Testis (tissue), 2 donors: ENCODE measurements at regions not wholly inside any gene's neighbourhood (a gene's known extent, or its start where the extent isn't known, plus 50 kb on each side); places are given as distances from the start of the nearest gene placed in this dataset.

Experiments
- DNase-seq: peaks from one replicate; pipeline ENCODE4 v3.0.0-alpha.2; 2019
- H3K27ac ChIP-seq, 2 donors: fragments of 200-600 bp; sonication (generic); one replicate each; pipeline ENCODE4 v1.5.1; 2019
- H3K27me3 ChIP-seq: fragments of 200-600 bp; sonication (generic); one replicate; pipeline ENCODE4 v1.5.1; 2019
- H3K36me3 ChIP-seq: fragments of 200-600 bp; sonication (generic); one replicate; pipeline ENCODE4 v1.5.1; 2017; ENCODE audit warnings: low read depth; ENCODE audit errors: missing control alignments
- H3K4me1 ChIP-seq: fragments of 200-600 bp; sonication (generic); one replicate; pipeline ENCODE4 v1.5.1; 2019
- H3K4me3 ChIP-seq, 2 donors: fragments of 200-600 bp; sonication (generic); one replicate each; pipeline ENCODE4 v1.5.1; 2017 to 2019
- H3K9me3 ChIP-seq: fragments of 200-600 bp; sonication (generic); one replicate; pipeline ENCODE4 v1.5.1; 2017
- POLR2A ChIP-seq: fragments of 450-650 bp; IDR thresholded peaks from one replicate; pipeline ENCODE4 v1.6.1; 2017; ENCODE audit warnings: antibody characterized with exemption, mild to moderate bottlenecking, moderate library complexity
- WGBS, 2 donors: methylation state at CpG; one replicate each; pipeline ENCODE4 v1.1.5; 2018; 5-methylcytosine and 5-hydroxymethylcytosine counted together
- intact Hi-C: fragments of 100-400 bp; cut with DNase I; formaldehyde crosslinking; loops from one replicate; pipeline ENCODE4 v1.15.1; 2023; ENCODE audit warnings: low total_unique reads
- TF ChIP-seq, protein P1 (sequence below), 3 experiments: fragments of 450-650 bp in 2 of 3; fragments of 200-600 bp in 1 of 3; sonication (generic) in 1 of 3; IDR thresholded peaks; one replicate each; pipeline ENCODE4 v1.5.1; 2016 to 2019; ENCODE audit warnings: antibody characterized with exemption in 3 of 3, mild to moderate bottlenecking in 2 of 3, moderate library complexity in 1 of 3

DNA sequence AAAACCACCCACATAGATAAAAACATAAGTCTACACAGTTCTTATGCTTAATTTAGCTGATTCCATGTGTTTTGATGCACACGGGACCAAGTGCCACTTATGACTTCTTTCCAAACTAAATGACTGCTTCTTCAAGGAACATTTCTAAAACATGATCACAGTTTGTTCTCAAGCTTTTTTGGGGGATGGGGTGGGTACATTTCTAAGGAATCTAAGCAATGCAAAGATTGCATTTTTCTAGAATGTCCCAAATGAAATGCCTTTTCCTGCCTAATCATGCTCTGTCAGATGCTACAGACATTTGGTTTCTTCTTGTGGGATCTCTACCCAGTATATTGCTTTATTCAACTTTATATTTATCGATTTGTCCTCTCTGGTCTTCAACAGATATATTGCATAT, 496.8 kb upstream of the JAG1 start:
- Histone ChIP-seq H3K4me1 (no peaks in the 10 kb centered on the region), H3K9me3 (no peaks in the 10 kb centered on the region), H3K27me3 (no peaks in the 10 kb centered on the region), H3K27ac (no peak overlapping the region), H3K4me3 (no peak overlapping the region), H3K36me3 (no peaks in the 10 kb centered on the region)
- TF ChIP-seq, protein P1, sequence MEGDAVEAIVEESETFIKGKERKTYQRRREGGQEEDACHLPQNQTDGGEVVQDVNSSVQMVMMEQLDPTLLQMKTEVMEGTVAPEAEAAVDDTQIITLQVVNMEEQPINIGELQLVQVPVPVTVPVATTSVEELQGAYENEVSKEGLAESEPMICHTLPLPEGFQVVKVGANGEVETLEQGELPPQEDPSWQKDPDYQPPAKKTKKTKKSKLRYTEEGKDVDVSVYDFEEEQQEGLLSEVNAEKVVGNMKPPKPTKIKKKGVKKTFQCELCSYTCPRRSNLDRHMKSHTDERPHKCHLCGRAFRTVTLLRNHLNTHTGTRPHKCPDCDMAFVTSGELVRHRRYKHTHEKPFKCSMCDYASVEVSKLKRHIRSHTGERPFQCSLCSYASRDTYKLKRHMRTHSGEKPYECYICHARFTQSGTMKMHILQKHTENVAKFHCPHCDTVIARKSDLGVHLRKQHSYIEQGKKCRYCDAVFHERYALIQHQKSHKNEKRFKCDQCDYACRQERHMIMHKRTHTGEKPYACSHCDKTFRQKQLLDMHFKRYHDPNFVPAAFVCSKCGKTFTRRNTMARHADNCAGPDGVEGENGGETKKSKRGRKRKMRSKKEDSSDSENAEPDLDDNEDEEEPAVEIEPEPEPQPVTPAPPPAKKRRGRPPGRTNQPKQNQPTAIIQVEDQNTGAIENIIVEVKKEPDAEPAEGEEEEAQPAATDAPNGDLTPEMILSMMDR (IDR thresholded peaks at IDR 0.05), result no peak
- no peak for TF ChIP-seq POLR2A
- WGBS, 2 donors, result 58 to 73% methylated on average over 2 of the region's 2 CpGs
- intact Hi-C loops, result no loop called here
- DNase-seq, result no peak

DNA sequence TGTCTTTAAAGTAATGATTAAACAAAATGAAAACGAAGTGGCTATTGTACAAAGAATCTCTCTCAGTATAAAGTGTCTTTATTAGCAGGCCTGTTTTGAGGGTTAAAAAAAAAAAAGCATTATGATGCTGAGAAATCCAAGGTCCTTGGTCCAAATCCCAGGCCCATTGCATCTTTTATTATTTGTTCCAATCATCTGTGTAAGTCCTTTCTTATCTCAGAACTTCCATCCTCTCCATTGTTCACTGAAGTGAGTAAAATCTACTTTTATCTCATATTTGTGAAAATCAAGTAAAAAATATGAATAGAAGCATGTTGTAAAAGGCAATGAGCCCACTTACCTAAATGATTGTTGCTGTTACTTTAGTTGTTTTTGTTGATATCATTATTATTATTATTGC, 499.1 kb upstream of the JAG1 start:
- 53 to 62% methylated on average over 1 of the region's 1 CpG for WGBS, 2 donors
- no peak overlapping the region for H3K27ac ChIP-seq

DNA sequence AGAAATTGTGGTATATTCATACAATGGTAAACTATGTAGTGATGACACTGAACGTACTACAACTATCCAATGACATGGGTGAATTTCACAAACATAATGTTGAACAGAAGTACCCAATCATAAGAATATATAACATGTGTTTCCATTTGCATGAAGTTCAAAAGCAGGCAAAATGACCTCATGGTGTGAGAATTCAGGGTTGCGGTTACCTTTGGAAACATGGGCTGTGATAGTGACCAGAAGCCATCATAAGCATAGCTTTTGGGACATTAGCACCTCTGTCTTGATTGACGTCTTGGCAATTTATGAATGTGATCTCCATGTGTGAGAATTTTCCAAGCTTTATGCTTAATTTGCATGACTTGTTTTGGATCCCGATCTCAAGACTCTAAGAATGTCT, 500.1 kb upstream of the JAG1 start:
- 94 to 95% methylated on average over 4 of the region's 4 CpGs for WGBS, 2 donors
- Histone ChIP-seq H3K27me3 (no peaks in the 10 kb centered on the region), H3K4me1 (no peaks in the 10 kb centered on the region), H3K9me3 (no peaks in the 10 kb centered on the region), H3K4me3 (no peak overlapping the region), H3K36me3 (no peaks in the 10 kb centered on the region), H3K27ac (no peak overlapping the region)
- intact Hi-C loops, result no loop called here
- TF ChIP-seq, protein P1 (IDR thresholded peaks at IDR 0.05), result no peak
- TF ChIP-seq POLR2A, result no peak
- DNase-seq, result no peak

More for the DNA sequence above, 499.1 kb upstream of the JAG1 start:
- no peak for TF ChIP-seq POLR2A
- TF ChIP-seq, protein P1 (IDR thresholded peaks at IDR 0.05), result no peak
- no peaks in the 10 kb centered on the region for H3K9me3 ChIP-seq
- DNase-seq, result no peak
- H3K36me3 ChIP-seq, result no peaks in the 10 kb centered on the region
- no peak overlapping the region for H3K4me3 ChIP-seq
- no peaks in the 10 kb centered on the region for H3K27me3 ChIP-seq
- H3K4me1 ChIP-seq, result no peaks in the 10 kb centered on the region
- intact Hi-C loops, result no loop called here

DNA sequence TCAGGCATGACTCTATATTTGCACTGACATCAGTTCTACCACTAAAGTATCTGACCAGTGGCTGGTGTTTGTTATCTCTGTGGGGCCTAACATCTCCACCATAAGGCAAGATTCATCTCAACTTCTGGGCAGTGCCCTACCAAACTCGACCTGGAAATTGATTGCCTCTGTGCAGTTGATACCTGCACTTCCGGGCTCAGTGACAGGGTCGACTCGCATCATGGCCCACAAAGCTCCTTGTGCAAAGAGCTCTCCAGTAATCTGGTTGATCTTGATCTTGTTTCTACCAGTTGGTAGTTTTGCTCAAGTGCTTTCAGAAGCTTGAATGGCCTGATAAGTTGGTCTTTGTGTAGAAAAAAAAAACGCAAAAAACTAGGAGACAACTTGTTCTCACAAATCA, 501.1 kb upstream of the JAG1 start:
- H3K4me1 ChIP-seq, result no peaks in the 10 kb centered on the region
- H3K27ac ChIP-seq, result no peak overlapping the region
- WGBS, 2 donors, result 73 to 90% methylated on average over 5 of the region's 5 CpGs
- DNase-seq, result no peak
- H3K4me3 ChIP-seq, result no peak overlapping the region
- no peaks in the 10 kb centered on the region for H3K27me3 ChIP-seq
- intact Hi-C loops, result no loop called here
- H3K9me3 ChIP-seq, result no peaks in the 10 kb centered on the region
- H3K36me3 ChIP-seq, result no peaks in the 10 kb centered on the region
- TF ChIP-seq, protein P1 (IDR thresholded peaks at IDR 0.05), result no peak
- TF ChIP-seq POLR2A, result no peak

DNA sequence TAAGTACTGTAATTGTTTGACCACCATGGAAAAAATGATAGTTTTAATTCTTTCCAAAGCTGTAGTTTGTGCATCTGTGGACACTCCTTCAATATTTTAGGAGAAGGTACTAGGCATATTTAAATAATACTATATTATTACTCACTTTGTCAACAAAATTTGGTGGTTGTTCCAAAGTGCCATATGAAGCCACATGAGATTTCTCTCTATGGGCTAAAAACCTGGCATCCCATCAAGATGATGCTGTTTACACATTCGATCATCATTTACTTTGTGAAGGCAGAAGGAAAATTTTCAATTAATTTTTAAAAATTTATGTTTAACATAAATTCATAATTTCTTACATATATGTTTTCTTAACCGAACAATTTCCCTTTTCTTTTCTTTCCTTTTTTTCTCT, 502.6 kb upstream of the JAG1 start:
- DNase-seq, result no peak
- no peaks in the 10 kb centered on the region for H3K36me3 ChIP-seq

More for the DNA sequence above, 502.6 kb upstream of the JAG1 start:
- no peaks in the 10 kb centered on the region for H3K9me3 ChIP-seq
- no peaks in the 10 kb centered on the region for H3K27me3 ChIP-seq
- no peak overlapping the region for H3K27ac ChIP-seq
- TF ChIP-seq, protein P1 (IDR thresholded peaks at IDR 0.05), result no peak
- no peak for TF ChIP-seq POLR2A
- intact Hi-C loops, result no loop called here
- H3K4me1 ChIP-seq, result no peaks in the 10 kb centered on the region
- H3K4me3 ChIP-seq, result no peak overlapping the region
- WGBS, 2 donors, result 93 to 95% methylated on average over 2 of the region's 2 CpGs
